Esophagus squamous epithelium (tissue), 4 donors: ENCODE measurements at regions not wholly inside any gene's neighbourhood (a gene's known extent, or its start where the extent isn't known, plus 50 kb on each side); places are given as distances from the start of the nearest gene placed in this dataset.

Experiments
- POLR2A ChIP-seq, 4 donors: fragments of 450-650 bp; IDR thresholded peaks; one replicate each; pipeline ENCODE4 v1.6.1; 2017; ENCODE audit warnings: antibody characterized with exemption in 4 of 4, mild to moderate bottlenecking in 4 of 4, moderate library complexity in 3 of 4
- TF ChIP-seq, protein P1 (sequence below), 6 experiments: fragments of 450-650 bp in 4 of 6; fragments of 200-600 bp in 2 of 6; sonication (generic) in 2 of 6; IDR thresholded peaks; one replicate each; pipeline ENCODE4 v1.5.1; 2016 to 2019; ENCODE audit warnings: antibody characterized with exemption in 6 of 6, mild to moderate bottlenecking in 4 of 6, moderate library complexity in 4 of 6

DNA sequence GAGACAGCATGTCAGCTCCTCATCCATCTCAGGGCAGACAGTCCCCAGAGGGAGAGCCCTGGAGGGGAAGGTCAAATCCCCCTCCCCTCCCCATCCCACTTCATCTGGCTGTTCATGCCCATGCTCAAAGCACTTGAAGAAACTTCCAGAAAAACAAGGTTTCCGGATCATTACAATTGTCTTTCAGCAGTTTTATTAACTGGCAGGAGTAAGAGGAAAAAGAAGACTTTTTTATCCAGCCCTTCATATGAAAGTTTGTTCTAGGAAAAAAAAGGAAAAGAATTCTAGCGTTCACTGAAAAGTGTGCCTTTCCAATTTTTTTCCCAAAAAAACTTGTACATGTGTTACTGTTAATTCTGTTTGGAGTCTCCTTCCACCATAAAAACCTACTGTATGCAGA, 145.7 kb upstream of the TIAM1 start:
- no peak for TF ChIP-seq POLR2A (IDR thresholded peaks at IDR 0.05)
- TF ChIP-seq, protein P1, sequence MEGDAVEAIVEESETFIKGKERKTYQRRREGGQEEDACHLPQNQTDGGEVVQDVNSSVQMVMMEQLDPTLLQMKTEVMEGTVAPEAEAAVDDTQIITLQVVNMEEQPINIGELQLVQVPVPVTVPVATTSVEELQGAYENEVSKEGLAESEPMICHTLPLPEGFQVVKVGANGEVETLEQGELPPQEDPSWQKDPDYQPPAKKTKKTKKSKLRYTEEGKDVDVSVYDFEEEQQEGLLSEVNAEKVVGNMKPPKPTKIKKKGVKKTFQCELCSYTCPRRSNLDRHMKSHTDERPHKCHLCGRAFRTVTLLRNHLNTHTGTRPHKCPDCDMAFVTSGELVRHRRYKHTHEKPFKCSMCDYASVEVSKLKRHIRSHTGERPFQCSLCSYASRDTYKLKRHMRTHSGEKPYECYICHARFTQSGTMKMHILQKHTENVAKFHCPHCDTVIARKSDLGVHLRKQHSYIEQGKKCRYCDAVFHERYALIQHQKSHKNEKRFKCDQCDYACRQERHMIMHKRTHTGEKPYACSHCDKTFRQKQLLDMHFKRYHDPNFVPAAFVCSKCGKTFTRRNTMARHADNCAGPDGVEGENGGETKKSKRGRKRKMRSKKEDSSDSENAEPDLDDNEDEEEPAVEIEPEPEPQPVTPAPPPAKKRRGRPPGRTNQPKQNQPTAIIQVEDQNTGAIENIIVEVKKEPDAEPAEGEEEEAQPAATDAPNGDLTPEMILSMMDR (IDR thresholded peaks at IDR 0.05) = no peak
